ENCODE measurements at regions not wholly inside any gene's neighbourhood (a gene's known extent, or its start where the extent isn't known, plus 50 kb on each side); places are given as distances from the start of the nearest gene placed in this dataset.
"Not testable (repeated sequence)": the region's sequence is repeated elsewhere in the genome, so short reads cannot be mapped to it uniquely, and the experiment has no call there.

DNA sequence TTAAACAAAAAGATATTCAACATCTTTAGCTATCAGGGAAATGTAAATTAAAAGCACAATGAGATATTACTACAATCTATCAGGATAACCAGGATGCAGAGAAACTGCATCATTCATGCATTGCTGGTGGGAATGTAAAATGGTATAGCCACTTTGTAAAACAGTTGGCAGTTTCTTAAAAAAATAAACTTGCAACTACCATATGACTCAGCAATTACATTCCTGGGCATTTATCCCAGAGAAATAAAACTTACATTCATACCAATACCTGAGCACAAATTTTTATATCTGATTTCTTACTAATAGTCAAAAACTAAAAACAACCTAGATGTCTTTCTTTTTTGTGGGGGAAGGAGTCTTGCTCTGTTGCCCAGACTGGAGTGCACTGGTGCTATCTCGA is 190.3 kb upstream of the TAB2 start:
- DNase-seq (ENCODE audit: low spot score) = no peak

DNA sequence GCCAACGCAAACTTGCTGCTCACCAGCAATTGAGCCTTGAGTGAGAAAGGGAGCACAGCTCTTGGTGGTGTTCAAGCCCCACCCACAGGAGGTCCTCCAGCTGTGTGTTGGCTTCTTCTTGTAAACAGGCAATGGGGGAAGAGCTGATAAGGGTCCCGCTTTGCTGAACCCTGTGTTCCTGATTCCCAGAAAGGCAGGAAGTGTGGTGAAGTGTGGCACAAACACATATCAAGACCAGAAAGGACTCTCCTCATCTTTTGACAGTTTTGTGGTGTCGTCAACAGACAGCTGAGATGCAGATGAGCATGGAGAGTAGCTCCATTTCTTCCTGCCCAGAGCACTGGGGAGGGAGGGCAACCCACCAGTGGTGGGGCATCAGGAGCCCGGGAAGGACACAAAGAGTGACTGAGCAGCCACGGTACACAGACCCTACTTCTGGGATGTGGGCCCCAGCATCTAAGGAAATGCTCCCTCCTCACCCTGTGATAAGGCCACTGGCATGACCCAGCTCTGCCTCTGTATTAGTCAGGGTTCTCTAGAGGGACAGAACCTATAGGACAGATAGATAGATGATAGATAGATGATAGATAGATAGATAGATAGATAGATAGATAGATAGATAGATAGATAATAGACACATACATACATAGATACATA is 188.9 kb upstream of the TAB2 start:
- DNase-seq (ENCODE audit: low spot score) = no peak

DNA sequence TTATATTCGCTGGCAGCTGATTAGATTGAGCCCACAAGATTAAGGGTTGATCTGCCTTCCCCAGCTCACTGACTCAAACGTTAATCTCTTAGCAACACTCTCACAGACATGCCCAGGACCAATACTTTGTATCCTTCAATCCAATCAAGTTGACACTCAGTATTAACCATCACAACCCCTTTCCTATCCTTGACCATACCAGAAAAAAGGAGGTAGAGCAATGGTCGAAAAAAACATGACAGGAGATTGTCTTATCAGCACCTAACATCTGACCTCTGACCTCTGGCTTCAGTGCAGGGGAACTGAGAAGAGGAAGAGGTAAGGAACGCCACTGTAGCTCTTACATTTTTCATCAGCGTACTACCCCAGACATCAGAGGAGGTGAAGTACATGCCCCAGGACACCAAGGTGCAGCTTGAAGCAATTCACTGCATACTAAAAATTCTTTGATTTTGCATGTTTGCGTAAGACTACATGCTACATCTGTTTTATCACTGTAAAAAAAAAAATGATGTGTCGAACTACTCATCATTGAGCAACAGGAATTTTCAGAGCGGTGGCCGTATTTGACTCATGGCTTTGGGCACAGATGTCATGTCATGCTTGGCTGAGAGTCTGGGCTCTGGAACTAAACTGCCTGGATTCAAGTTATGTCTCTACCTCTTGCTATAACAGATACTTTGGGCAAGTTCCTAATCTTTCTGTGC is 188.0 kb upstream of the TAB2 start:
- DNase-seq (ENCODE audit: low spot score) = no peak

DNA sequence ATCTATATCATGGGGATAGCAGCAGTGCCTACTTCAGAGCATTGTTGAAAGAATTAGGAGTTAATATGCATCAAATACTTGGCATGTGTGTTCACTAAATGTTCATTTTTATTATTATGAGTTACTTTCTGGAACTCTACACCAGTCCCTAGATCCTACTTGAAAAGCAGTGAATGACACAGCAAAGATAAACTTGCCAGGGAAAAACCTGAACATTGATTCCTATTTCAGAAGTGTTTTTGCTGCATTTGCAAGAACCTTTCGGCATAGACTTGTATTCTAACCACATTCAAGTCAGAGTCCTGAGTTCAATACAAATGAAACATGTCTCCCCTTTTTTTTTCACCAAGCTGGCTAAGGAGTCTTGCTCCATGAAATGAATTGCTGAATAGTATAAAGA is 187.4 kb upstream of the TAB2 start:
- no peak for DNase-seq (ENCODE audit: low spot score)

GRCh38 chr6:149130508-149130907 is 187.0 kb upstream of the TAB2 start:
- no peak for DNase-seq (ENCODE audit: low spot score)

DNA sequence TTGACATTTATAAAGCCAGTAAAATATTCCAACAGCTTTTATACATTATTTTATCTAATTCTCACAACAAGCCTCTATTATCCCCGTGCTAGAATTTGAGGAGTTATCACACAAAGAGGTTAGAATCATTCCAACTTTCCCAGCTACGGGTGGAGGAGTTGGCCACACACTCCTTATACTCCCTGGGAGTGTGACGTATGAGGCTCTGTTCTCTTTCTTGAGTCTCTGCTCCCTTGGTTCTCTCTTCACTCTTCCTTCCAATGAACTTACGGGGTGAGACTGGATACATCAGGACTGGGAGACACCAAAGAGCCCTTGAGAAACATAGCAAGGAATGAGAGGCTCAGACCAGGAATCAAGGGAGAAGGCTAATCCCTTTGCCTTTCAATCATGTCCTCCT is 185.6 kb upstream of the TAB2 start:
- DNase-seq (ENCODE audit: low spot score) = no peak

- no peak for DNase-seq (ENCODE audit: low spot score)
These were observed 185.2 kb upstream of the TAB2 start for GRCh38 chr6:149132336-149132735.

DNA sequence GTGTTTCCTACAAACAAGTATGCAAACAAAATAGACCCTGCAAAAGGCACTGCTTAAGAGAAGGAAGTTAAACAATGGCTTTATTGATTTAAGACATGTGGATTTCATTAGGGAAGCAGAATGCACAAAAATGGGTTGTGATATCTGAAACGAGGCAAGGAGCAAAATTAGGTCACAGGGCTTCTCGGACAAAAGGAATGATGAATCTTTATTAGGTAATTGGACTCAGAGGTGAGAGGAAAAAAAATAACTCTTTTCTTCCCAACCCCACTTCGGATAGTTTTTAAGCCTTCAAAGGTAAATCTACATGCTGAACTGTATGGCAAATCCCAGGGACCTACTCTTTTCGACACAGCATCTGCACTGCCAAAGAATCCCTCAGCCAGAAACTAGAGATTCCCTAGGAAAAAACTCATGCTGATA is 183.0 kb upstream of the TAB2 start:
- DNase-seq (ENCODE audit: low spot score) = no peak

DNA sequence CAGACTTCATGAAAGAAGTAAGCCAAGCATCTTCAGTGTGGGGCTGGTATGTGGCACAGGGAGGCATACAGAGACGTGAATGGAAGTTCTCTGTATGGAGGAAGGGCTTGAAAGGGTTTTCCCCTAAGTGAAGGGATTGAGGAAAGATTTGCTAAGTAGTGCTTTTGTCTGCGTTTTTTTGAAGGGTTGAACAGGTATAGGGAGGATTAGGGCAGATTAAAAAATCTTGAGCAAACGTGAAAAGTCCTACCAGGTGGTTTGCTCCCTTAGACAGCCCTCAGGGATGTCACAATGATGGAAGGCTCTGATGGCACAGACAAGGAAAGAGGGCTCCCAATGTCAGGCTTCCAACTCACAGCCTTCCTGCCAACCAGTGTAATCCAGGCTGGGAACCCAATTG is 181.7 kb upstream of the TAB2 start:
- DNase-seq (ENCODE audit: low spot score) = no peak

- no peak for DNase-seq (ENCODE audit: low spot score)
These were observed 181.1 kb upstream of the TAB2 start for GRCh38 chr6:149136273-149136912.

DNA sequence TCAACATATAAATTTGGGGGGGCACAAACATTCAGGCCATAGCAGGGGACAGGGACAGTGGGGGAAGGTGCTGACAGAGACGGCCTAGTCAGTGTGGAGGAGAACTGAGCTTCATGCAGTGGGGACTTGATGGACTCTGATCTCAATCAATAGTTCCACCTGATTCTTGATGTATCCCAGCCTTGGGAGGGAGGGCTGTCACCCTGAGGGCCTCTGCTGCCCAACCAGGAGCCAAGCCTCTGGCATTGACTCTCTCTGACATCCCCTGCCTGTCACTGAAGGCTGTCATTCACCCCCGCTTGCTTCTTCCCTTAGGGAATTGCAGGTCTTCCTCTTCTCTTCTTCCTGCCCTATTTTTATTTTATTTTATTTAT is 180.6 kb upstream of the TAB2 start:
- no peak for DNase-seq (ENCODE audit: low spot score)

GRCh38 chr6:149137594-149137993 is 179.9 kb upstream of the TAB2 start:
- no peak for DNase-seq (ENCODE audit: low spot score)

DNA sequence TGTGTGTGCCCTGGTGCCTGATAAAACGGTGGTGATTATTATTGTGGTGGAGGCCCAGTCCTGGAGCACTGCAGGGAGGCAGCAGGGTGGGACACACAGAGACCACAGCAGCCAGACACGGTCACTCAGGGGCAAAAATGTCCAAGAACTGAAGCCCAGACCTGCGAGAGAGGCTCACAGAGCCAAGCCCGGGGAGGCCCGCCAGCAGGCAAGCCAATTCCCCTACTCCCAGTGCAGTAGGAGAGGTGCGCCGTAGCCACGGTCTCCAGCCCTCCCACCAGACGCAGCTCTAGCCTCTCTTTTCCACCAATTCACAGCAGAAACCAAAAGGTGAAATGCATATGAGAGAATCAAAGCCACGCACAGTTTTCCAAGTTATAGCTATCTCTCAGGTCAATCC is 179.4 kb upstream of the TAB2 start:
- no peak for DNase-seq (ENCODE audit: low spot score)

DNA sequence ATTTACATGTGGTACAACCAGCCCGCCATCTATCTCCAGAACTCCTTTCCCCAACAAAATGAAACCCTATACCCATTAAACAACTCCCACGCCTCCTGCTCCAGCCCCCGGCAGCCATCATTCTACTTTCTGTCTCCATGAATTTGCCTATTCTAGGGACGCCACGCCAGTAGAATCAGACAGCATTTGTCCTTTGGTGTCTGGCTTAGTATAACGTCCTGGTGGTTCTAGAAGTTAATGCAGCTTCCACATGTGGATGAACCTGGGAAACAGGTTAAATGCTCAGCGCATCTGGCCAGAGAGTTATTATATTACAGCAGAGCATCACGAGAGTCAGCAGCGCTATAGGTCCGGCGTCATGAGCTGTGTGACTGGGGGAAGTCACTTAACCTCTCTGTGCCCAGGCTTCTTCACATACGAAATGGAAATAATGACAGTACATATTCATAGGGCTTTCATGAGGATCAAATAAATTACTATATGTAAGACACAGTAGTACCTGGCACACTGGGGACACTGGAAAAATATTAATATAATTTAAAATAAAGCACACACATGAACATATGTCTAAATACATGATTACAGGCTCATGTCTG is 178.7 kb upstream of the TAB2 start:
- no peak for DNase-seq (ENCODE audit: low spot score)

- DNase-seq (ENCODE audit: low spot score) = no peak
These were observed 177.8 kb upstream of the TAB2 start for GRCh38 chr6:149139782-149140136.

DNA sequence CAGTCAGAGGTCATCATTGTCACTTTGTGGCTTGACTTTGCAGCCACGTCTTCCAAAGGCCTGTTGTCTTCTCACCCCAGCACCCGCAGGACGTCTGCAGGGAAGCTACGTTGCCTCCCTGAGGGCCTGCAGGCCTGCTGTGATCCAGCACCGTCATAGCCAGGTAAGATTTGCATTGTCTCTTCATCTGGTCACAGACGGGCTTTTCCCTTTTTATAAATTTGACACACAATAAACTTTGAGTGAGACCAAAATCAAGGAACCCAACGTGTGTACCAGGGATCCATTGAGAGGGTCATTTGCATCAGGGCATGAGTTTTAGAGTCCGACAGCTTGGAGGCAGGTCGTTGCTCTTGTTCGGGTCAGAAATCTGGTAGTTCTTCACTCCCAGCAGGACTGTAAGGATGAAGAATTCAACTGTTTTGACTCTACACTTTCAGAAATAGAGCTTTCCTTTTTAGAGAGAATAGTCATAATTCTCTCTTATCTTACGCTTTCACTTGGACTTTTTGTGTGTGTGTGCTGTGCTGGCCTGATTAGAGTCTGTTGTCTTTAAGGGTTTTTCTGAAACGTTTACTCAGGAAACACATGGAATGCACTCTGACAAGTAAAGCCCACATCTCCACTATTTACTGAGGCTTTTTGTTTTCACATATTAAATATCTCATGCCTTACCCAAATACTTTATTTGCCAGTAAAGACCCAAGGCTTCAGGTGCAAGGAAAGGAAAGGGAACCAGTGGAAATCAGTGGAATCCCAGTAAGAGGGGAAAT is 177.2 kb upstream of the TAB2 start:
- no peak for DNase-seq (ENCODE audit: low spot score)

DNA sequence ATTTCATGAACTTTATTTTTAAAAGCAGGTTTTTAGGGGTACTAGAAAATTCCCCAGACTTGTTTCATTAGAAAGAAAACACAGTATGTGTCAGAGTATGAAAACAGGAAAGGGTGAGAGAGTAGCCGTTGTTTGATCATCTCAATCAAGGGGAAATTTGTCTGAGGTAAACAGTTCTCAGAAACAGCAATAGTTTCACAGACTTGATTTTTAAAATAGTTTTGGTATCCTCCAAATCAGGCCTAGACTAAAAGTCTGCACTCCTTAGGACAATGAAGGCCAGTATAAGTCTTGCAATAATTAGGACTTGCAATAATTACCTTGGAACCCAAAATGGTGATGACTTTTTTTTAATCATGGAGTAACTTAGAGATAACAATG is 176.6 kb upstream of the TAB2 start:
- DNase-seq (ENCODE audit: low spot score) = no peak

DNA sequence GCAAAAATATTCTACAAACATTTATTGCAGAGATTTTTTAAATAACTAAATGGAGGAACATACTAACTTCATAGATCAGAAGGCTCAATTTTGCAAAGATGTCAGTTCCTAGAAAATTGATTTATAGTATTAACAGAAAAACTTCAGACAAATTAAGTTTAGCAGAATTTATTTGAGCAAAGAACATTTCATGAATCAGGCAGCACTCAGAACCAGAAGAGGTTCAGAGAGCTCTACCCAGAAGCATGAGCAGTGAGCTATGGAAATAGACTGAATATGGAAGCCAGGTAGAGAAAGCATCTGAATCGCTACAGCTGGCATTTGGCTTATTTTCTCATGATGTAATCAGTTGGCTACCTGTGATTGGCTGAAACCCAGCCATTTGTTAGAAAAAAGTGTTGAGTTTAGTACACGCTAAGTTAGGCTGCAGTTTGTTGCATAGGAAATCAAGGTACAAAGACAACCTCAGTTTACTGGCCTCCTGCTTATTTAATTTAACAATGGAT is 174.5 kb upstream of the TAB2 start:
- DNase-seq (ENCODE audit: low spot score) = no peak

DNA sequence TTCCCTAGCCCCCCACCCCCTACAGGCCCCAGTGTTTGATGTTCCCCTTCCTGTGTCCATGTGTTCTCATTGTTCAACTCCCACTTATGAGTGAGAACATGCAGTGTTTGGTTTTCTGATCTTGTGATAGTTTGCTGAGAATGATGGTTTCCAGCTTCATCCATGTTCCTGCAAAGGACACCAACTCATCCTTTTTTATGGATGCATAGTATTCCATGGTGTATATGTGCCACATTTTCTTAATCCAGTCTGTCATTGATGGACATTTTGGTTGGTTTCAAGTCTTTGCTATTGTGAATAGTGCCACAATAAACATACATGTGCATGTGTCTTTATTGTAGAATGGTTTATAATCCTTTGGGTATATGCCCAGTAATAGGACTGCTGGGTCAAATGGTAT is 171.7 kb upstream of the TAB2 start:
- DNase-seq (ENCODE audit: low spot score) = not testable (repeated sequence)

DNA sequence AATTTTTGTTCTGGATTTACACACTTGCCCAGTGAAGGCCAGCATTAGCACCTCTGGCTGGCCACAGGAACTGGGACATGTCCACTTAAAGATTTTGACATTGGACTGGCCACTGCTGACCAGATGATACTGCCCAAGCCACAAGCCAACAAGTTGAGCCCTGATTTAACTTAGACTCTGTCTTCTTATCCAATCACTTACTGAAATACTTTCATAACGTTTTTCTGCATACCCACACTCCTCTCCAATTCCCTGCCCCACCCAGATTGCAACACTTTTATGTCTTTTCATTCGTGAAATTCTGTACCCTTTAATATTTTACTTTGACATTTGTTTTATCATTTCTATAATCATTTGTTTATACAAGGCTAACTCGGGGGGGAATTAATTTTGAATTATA is 170.3 kb upstream of the TAB2 start:
- no peak for DNase-seq (ENCODE audit: low spot score)

- no peak for DNase-seq (ENCODE audit: low spot score)
These were observed 169.4 kb upstream of the TAB2 start for GRCh38 chr6:149147938-149148718.

- DNase-seq (ENCODE audit: low spot score) = no peak
These were observed 167.9 kb upstream of the TAB2 start for GRCh38 chr6:149149653-149150052.
